ENCODE measurements at regions not wholly inside any gene's neighbourhood (a gene's known extent, or its start where the extent isn't known, plus 50 kb on each side); places are given as distances from the start of the nearest gene placed in this dataset.

DNA sequence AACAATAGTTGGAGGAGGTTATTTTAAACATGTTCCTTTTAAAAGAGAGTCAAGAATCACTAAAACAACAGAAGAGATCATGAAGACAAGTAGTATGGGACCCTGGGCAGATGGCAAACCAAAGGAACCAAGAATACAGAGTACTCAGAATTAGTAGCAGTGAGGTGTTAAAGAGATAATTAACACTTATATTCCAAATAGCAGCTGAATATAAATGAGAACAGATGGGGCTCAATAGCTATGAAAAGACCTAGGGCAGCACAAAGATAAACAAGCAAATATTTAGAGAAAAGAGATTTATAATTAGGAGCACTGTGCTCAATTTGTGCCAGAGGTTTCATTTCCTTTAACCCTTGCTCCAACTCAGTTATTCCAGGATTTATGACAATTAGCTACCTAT lies 159.1 kb downstream of the FAM114A2 start:
- DNase-seq, result no peak

DNA sequence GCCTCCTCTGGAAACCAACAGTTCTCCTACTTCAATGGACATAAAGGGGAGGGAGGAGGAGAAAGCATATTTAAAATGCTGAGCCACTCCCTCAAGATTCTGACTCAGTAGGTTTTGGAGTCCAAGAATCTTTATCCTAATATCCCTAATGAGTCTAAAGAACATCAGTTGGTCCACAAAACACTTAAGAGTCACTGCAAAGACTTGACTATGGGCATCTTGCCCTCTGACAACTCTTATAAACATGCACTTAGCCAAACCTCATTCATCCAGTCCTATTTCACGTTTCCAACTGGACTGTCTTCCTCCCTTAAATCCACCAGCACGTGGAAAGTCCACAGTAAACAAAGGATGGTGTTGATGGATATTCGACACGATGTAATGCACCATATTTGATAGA lies 172.5 kb downstream of the FAM114A2 start:
- no peak for DNase-seq

DNA sequence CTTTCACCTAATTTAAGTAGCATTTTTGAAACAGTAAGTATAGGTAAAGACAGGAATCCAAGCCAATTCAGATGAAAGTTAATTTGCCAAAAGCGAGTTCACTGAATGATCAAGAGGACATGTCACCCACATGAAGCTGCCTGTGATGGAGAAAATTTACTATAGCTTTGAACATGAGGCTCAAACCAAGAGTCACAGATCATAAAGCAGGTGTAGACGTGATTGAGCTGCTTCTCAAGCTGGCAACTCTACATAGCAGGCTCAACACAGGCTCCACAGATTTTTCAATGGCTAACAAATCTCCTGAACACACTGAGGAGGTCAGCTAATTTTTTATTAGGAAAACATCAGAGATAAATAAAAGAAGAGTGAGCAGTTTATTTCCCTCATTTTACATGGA lies 173.7 kb downstream of the FAM114A2 start:
- no peak for DNase-seq

DNA sequence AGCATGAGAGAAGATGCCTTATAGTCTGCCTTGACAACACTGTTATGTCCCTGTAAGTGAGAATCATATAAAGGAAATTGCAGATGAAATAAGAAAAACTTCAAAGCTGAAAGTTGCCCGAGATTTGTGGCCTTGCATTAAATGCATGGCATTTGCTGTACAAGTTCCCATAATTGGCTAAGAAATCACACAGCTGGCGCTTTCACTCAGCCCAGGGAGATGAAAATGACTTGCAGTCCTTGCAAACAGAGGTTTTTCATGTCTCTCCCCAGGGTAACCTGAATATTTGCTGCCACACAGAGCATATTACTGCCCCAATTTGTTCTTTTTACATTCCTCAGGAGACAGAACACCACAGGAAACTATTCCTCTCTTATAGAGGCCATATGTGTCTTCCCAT lies 174.8 kb downstream of the FAM114A2 start:
- DNase-seq, result no peak
